Endothelial cell of umbilical vein (primary cell): ENCODE measurements at regions not wholly inside any gene's neighbourhood (a gene's known extent, or its start where the extent isn't known, plus 50 kb on each side); places are given as distances from the start of the nearest gene placed in this dataset.

Experiments
- BruUV-seq: library from RNA; stranded (reverse); fragments of 400-500 nt; replicated peaks from 2 replicates; lab custom pipeline; 2021; lab: Mats Ljungman, UMichigan
- CTCF ChIA-PET: fragments of 300-600, 350-600 bp; sonication (Branson Sonifier 250); formaldehyde crosslinking; loops from one replicate; lab custom pipeline; 2021; ENCODE audit warnings: antibody characterized with exemption, inconsistent platforms; lab: Charles Lee
- POLR2A ChIA-PET: fragments of 300-600, 350-600 bp; sonication (Branson Sonifier 250); formaldehyde crosslinking; loops from one replicate; lab custom pipeline; 2021; ENCODE audit warnings: antibody characterized with exemption, inconsistent platforms; lab: Charles Lee
- DNase-seq: peaks from one replicate; pipeline ENCODE4 v3.0.0-alpha.2; 2011; ENCODE audit warnings: low read depth, low spot score
- FAIRE-seq: peaks from 2 replicates; lab custom pipeline; 2011; peaks lifted over from hg19 to GRCh38; lab: Jason Lieb, UNC
- H2AFZ ChIP-seq: 2 replicates; pipeline ENCODE4 v1.6.0; 2012; ENCODE audit warnings: low read depth, low read length, control low read depth, inconsistent platforms
- H3K27ac ChIP-seq: 2 replicates; pipeline ENCODE4 v1.5.1; 2011; ENCODE audit warnings: low read depth, mild to moderate bottlenecking, control low read depth, low read length, moderate library complexity; ENCODE audit not compliant: insufficient read depth
- H3K27me3 ChIP-seq, 2 experiments: 2 replicates each; pipeline versions ENCODE4 v1.6.0 to v1.6.1; 2011; ENCODE audit warnings: low read length in 2 of 2, mixed read lengths in 1 of 2; ENCODE audit not compliant: control insufficient read depth in 2 of 2, insufficient read depth in 2 of 2
- H3K36me3 ChIP-seq, 2 experiments: 2 replicates in 1 of 2; 3 replicates in 1 of 2; pipeline ENCODE4 v1.5.1; 2011; ENCODE audit warnings: low read length in 2 of 2, mild to moderate bottlenecking in 1 of 2, moderate library complexity in 1 of 2; ENCODE audit not compliant: control insufficient read depth in 2 of 2, insufficient read depth in 2 of 2; ENCODE audit errors: extremely low read depth in 1 of 2
- H3K4me1 ChIP-seq: 3 replicates; pipeline ENCODE4 v1.5.1; 2011; ENCODE audit warnings: mild to moderate bottlenecking, low read length; ENCODE audit not compliant: control insufficient read depth, insufficient read depth; ENCODE audit errors: extremely low read depth
- H3K4me2 ChIP-seq: 2 replicates; pipeline ENCODE4 v1.6.1; 2011; ENCODE audit warnings: low read length, control low read depth, mixed read lengths; ENCODE audit not compliant: insufficient read depth
- H3K4me3 ChIP-seq, 3 experiments: fragments of 200-600 bp in 1 of 3; sonication (generic), shearing (Covaris generic) in 1 of 3; replicated peaks in 1 of 3; 2 replicates each; pipeline ENCODE4 v1.5.1; 2011 to 2016; ENCODE audit warnings: control low read depth in 3 of 3, low read length in 3 of 3, mild to moderate bottlenecking in 2 of 3, inconsistent platforms in 1 of 3, low read depth in 1 of 3, moderate library complexity in 1 of 3; ENCODE audit not compliant: insufficient read depth in 1 of 3
- H3K79me2 ChIP-seq: 2 replicates; pipeline ENCODE4 v1.6.0; 2012; ENCODE audit warnings: low read length, inconsistent platforms; ENCODE audit not compliant: control insufficient read depth, insufficient read depth
- H3K9ac ChIP-seq: replicated peaks from 2 replicates; pipeline ENCODE3; 2011; ENCODE audit warnings: low read length, control low read depth; ENCODE audit not compliant: insufficient read depth; ENCODE audit errors: extremely low read depth
- H3K9me1 ChIP-seq: replicated peaks from 3 replicates; pipeline ENCODE4 v1.6.0; 2011; ENCODE audit warnings: mild to moderate bottlenecking, low read length; ENCODE audit not compliant: control insufficient read depth, insufficient read depth; ENCODE audit errors: extremely low read depth
- H3K9me3 ChIP-seq: replicated peaks from 2 replicates; pipeline ENCODE4 v1.5.1; 2012; ENCODE audit warnings: low read length, inconsistent platforms; ENCODE audit not compliant: control insufficient read depth, insufficient read depth
- H4K20me1 ChIP-seq: replicated peaks from 2 replicates; pipeline ENCODE3; 2011; ENCODE audit warnings: mild to moderate bottlenecking, low read length; ENCODE audit not compliant: control insufficient read depth, insufficient read depth; ENCODE audit errors: extremely low read depth
- EZH2 ChIP-seq: IDR thresholded peaks from 2 replicates; pipeline ENCODE4 v1.6.1; 2012; ENCODE audit warnings: borderline replicate concordance, low read depth, mild to moderate bottlenecking, moderate library complexity, low read length, inconsistent platforms; ENCODE audit not compliant: severe bottlenecking
- FOS ChIP-seq: IDR thresholded peaks from 2 replicates; pipeline ENCODE4 v1.6.1; 2011; ENCODE audit warnings: mild to moderate bottlenecking, low read length, moderate library complexity, borderline replicate concordance; ENCODE audit not compliant: insufficient read depth
- GATA2 ChIP-seq: IDR thresholded peaks from 2 replicates; pipeline ENCODE4 v1.7.0; 2011; ENCODE audit warnings: low read depth, mild to moderate bottlenecking, moderate library complexity, mixed read lengths, low read length; ENCODE audit not compliant: insufficient read length, insufficient read depth
- JUN ChIP-seq: IDR thresholded peaks from 2 replicates; pipeline ENCODE4 v1.6.1; 2011; ENCODE audit warnings: borderline replicate concordance, low read depth; ENCODE audit not compliant: insufficient read length, insufficient read depth
- MYC ChIP-seq: IDR thresholded peaks from one replicate; pipeline ENCODE4 v1.6.1; 2011; ENCODE audit warnings: mild to moderate bottlenecking, low read depth, low read length
- POLR2A ChIP-seq: IDR thresholded peaks from 2 replicates; pipeline ENCODE4 v1.6.1; 2012; ENCODE audit warnings: low read depth, mild to moderate bottlenecking, control low read depth, low read length
- POLR2AphosphoS5 ChIP-seq: IDR thresholded peaks from 2 replicates; pipeline ENCODE4 v1.6.1; 2012; ENCODE audit warnings: low read depth, mild to moderate bottlenecking, control low read depth, low read length, moderate library complexity; ENCODE audit not compliant: insufficient read depth
- dilution Hi-C: fragments of 300-500 bp; cut with MboI; formaldehyde crosslinking; loops from one replicate; pipeline ENCODE4 v1.15.0; 2019; ENCODE audit warnings: low sequenced_read_pairs; ENCODE audit not compliant: extremely low pct_ligation_motif_present
- intact Hi-C: fragments of 100-400 bp; cut with micrococcal nuclease; formaldehyde crosslinking; loops from one replicate; pipeline ENCODE4 v1.10.0; 2022
- TF ChIP-seq, protein P1 (sequence below): IDR thresholded peaks from 2 replicates; pipeline ENCODE4 v1.6.1; 2011; ENCODE audit not compliant: insufficient read depth, insufficient read length
- TF ChIP-seq, protein P2 (sequence below), 2 donors: IDR thresholded peaks; 1 replicate in 1 of 2; 2 replicates in 1 of 2; pipeline ENCODE4 v1.5.1; 2011; ENCODE audit warnings: low read length in 2 of 2, mild to moderate bottlenecking in 2 of 2, moderate library complexity in 2 of 2, control low read depth in 1 of 2, inconsistent platforms in 1 of 2, low read depth in 1 of 2; ENCODE audit not compliant: insufficient read depth in 1 of 2; ENCODE audit errors: extremely low read depth in 1 of 2

DNA sequence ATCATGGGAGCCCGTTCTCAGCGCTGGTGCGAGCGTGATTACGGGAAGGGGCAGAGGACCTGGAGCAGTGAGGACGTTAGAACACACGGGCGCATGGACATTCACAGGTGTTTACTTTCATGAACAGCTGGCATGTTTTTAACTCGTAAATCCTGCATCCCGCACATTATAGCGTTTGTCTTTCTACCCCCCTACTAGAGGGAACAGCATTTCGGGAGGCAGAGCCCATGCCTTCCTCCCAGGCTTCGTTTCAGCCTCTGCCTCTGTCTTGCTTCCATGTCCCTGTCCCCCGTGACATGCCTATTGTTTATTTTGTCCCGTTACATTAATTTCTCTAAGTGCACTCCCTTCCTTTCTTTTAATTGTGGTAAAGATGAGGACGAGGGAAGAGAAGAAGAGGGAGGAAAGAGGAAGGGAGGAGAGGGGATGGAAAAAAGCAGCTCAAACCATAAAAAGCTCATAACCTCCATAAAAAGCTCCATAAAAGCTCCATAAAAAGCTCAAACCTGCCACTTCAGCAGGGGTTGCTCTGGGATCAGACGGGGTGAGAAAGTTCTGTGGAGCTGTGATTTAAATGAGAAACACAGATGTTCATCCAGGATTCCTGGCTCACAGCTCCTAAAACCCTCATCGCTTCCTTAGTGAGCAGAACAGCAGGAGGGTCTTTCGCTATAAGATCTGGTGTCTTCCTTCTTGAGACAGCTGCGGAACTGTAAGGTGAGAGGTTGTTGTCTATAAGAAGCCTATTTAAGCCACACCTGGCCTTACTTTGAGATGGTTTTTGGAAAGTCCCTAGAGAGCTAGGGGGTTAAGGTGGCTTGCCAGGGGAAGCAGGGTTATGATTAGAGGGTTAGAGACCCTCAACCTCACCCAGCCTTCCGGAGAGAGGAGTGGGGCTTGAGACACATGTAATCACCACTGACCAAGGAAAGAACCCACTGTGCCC lies 66.6 kb upstream of the SNTG2 start:
- ChIA-PET POLR2A (no interaction called here), CTCF (no interaction called here)
- FAIRE-seq, result no peak
- intact Hi-C loops, result no loop called here
- Histone ChIP-seq H3K4me1 (no peaks in the 10 kb centered on the region), H3K79me2 (no peaks in the 10 kb centered on the region), H3K9ac (no peak overlapping the region), H2AFZ (no peak overlapping the region), H3K27ac (no peak overlapping the region), H4K20me1 (no peaks in the 10 kb centered on the region), H3K4me2 (no peak overlapping the region), H3K27me3 (no peaks in the 10 kb centered on the region), H3K36me3 (no peaks in the 10 kb centered on the region), H3K4me3 (no peak overlapping the region), H3K9me1 (no peaks in the 10 kb centered on the region), H3K9me3 (peaks cover 2% of the 10 kb centered on the region)
- dilution Hi-C loops, result no loop called here
- TF ChIP-seq JUN, result no peak
- BruUV-seq, result no TSS peak
- DNase-seq, result no peak

DNA sequence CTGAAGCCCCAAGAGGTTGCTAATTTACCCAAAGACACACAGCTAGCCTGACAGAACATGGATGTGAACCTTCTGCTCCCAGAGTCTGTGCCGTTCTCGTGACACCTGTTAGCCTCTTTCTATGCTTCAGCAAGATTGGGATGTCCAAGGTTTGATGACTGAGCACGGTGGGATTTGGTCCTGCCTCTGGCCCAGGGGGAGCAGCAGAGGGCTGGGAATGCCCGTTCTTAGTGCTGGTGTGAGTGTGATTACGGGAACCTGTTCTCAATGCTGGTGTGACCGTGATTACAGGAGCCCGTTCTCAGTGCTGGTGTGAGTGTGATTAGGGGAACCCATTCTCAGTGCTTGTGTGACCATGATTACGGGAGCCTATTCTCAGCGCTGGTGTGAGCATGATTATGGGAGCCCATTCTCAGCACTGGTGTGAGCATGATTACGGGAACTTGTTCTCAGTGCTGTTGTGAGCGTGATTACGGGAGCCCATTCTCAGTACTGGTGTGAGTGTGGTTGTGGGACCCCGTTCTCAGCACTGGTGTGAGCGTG lies 67.3 kb upstream of the SNTG2 start:
- intact Hi-C loops (no loop called here), dilution Hi-C loops (no loop called here)
- no peaks in the 10 kb centered on the region for H3K4me1 ChIP-seq
- no peak for DNase-seq
- no TSS peak for BruUV-seq
- H3K9me1 ChIP-seq, result no peaks in the 10 kb centered on the region
- no peaks in the 10 kb centered on the region for H3K79me2 ChIP-seq
- H4K20me1 ChIP-seq, result no peaks in the 10 kb centered on the region
- no peaks in the 10 kb centered on the region for H3K36me3 ChIP-seq
- H3K27ac ChIP-seq, result no peak overlapping the region
- POLR2A ChIA-PET, result no interaction called here
- H3K27me3 ChIP-seq, result no peaks in the 10 kb centered on the region
- H3K4me3 ChIP-seq, result no peak overlapping the region
- no peak overlapping the region for H3K4me2 ChIP-seq
- TF ChIP-seq, protein P1, sequence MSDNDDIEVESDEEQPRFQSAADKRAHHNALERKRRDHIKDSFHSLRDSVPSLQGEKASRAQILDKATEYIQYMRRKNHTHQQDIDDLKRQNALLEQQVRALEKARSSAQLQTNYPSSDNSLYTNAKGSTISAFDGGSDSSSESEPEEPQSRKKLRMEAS, result no peak
- TF ChIP-seq MYC (no peak), JUN (no peak), POLR2AphosphoS5 (no peak), EZH2 (no peak), GATA2 (no peak), POLR2A (no peak), FOS (no peak)
- TF ChIP-seq, protein P2, sequence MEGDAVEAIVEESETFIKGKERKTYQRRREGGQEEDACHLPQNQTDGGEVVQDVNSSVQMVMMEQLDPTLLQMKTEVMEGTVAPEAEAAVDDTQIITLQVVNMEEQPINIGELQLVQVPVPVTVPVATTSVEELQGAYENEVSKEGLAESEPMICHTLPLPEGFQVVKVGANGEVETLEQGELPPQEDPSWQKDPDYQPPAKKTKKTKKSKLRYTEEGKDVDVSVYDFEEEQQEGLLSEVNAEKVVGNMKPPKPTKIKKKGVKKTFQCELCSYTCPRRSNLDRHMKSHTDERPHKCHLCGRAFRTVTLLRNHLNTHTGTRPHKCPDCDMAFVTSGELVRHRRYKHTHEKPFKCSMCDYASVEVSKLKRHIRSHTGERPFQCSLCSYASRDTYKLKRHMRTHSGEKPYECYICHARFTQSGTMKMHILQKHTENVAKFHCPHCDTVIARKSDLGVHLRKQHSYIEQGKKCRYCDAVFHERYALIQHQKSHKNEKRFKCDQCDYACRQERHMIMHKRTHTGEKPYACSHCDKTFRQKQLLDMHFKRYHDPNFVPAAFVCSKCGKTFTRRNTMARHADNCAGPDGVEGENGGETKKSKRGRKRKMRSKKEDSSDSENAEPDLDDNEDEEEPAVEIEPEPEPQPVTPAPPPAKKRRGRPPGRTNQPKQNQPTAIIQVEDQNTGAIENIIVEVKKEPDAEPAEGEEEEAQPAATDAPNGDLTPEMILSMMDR (IDR thresholded peaks at IDR 0.05; ENCODE audit: extremely low read depth in 1 of 2, insufficient read depth in 1 of 2, low read depth in 1 of 2, low read length in 2 of 2), result no peak
- H3K9me3 ChIP-seq, result peaks cover 2% of the 10 kb centered on the region
- CTCF ChIA-PET, result no interaction called here
- FAIRE-seq, result no peak
- H3K9ac ChIP-seq, result no peak overlapping the region
- H2AFZ ChIP-seq, result no peak overlapping the region
